H1 (cell line): ENCODE measurements at regions not wholly inside any gene's neighbourhood (a gene's known extent, or its start where the extent isn't known, plus 50 kb on each side); places are given as distances from the start of the nearest gene placed in this dataset.
"Not testable (repeated sequence)": the region's sequence is repeated elsewhere in the genome, so short reads cannot be mapped to it uniquely, and the experiment has no call there.

Experiments
- CTCF ChIA-PET: fragments of 300-600 bp; sonication (Branson Sonifier 250); formaldehyde crosslinking; loops from one replicate; lab custom pipeline; 2021; ENCODE audit not compliant: partially characterized antibody; lab: Charles Lee
- POLR2A ChIA-PET: fragments of 300-600 bp; sonication (Branson Sonifier 250); formaldehyde crosslinking; loops from one replicate; lab custom pipeline; 2021; ENCODE audit warnings: inconsistent platforms; ENCODE audit not compliant: partially characterized antibody; lab: Charles Lee
- DNase-seq, 2 experiments: peaks; one replicate each; pipeline versions ENCODE4 v3.0.0 to v3.0.0-alpha.2; 2010 to 2022; ENCODE audit warnings: low spot score in 2 of 2, low read depth in 1 of 2, mixed read lengths in 1 of 2
- FAIRE-seq: peaks from 2 replicates; lab custom pipeline; 2011; peaks lifted over from hg19 to GRCh38; lab: Jason Lieb, UNC
- H2AFZ ChIP-seq: 2 replicates; pipeline ENCODE4 v1.8.1; 2012; ENCODE audit warnings: low read length, inconsistent platforms
- H2AK5ac ChIP-seq: 2 replicates; pipeline ENCODE4 v1.6.1; 2013; ENCODE audit warnings: low read depth, low read length
- H2BK120ac ChIP-seq: replicated peaks from 2 replicates; pipeline ENCODE3; 2013; ENCODE audit warnings: low read depth, low read length, inconsistent platforms
- H2BK12ac ChIP-seq: 2 replicates; pipeline ENCODE4 v1.6.1; 2013; ENCODE audit warnings: low read depth, low read length
- H2BK15ac ChIP-seq: 2 replicates; pipeline ENCODE4 v1.6.1; 2013; ENCODE audit warnings: low read length
- H2BK20ac ChIP-seq: 2 replicates; pipeline ENCODE4 v1.6.1; 2013; ENCODE audit warnings: low read length
- H2BK5ac ChIP-seq: 2 replicates; pipeline ENCODE4 v1.6.1; 2013; ENCODE audit warnings: low read depth, low read length
- H3K14ac ChIP-seq: 2 replicates; pipeline ENCODE4 v1.6.1; 2013; ENCODE audit warnings: inconsistent platforms; ENCODE audit not compliant: insufficient read length
- H3K18ac ChIP-seq: 2 replicates; pipeline ENCODE4 v1.6.1; 2013; ENCODE audit warnings: low read length; ENCODE audit errors: extremely low read depth
- H3K23ac ChIP-seq: 2 replicates; pipeline ENCODE4 v1.6.1; 2013; ENCODE audit warnings: inconsistent platforms; ENCODE audit not compliant: insufficient read length
- H3K23me2 ChIP-seq: 2 replicates; pipeline ENCODE4 v1.6.1; 2013; ENCODE audit warnings: low read depth, low read length
- H3K27ac ChIP-seq: 2 replicates; pipeline ENCODE4 v1.6.1; 2011; ENCODE audit warnings: low read depth, low read length, inconsistent platforms
- H3K27me3 ChIP-seq, 4 experiments: replicated peaks in 1 of 4; 1 replicate in 1 of 4; 2 replicates in 3 of 4; pipeline versions ENCODE4 v1.6.1 to v1.8.1; 2011 to 2013; ENCODE audit warnings: low read length in 3 of 4, mild to moderate bottlenecking in 3 of 4, inconsistent platforms in 2 of 4, mixed read lengths in 2 of 4, moderate library complexity in 1 of 4; ENCODE audit not compliant: control insufficient read depth in 3 of 4, insufficient read depth in 3 of 4; ENCODE audit errors: extremely low read depth in 1 of 4
- H3K36me3 ChIP-seq, 4 experiments: 2 replicates each; pipeline versions ENCODE4 v1.6.1 to v1.8.1; 2011 to 2013; ENCODE audit warnings: mild to moderate bottlenecking in 4 of 4, low read length in 3 of 4, moderate library complexity in 2 of 4, control low read depth in 1 of 4, inconsistent platforms in 1 of 4; ENCODE audit not compliant: insufficient read depth in 4 of 4, control insufficient read depth in 2 of 4
- H3K4ac ChIP-seq: replicated peaks from 2 replicates; pipeline ENCODE3; 2013; ENCODE audit warnings: low read length, low read depth, mixed read lengths, inconsistent platforms; ENCODE audit not compliant: insufficient read length
- H3K4me1 ChIP-seq, 4 experiments: replicated peaks in 1 of 4; 1 replicate in 1 of 4; 2 replicates in 3 of 4; pipeline versions ENCODE4 v1.6.1 to v1.8.1; 2011 to 2013; ENCODE audit warnings: low read length in 3 of 4, inconsistent platforms in 2 of 4, mixed read lengths in 1 of 4; ENCODE audit not compliant: insufficient read depth in 4 of 4, control insufficient read depth in 3 of 4
- H3K4me2 ChIP-seq, 2 experiments: 2 replicates each; pipeline versions ENCODE4 v1.6.1 to v1.8.1; 2011 to 2013; ENCODE audit warnings: low read depth in 2 of 2, low read length in 2 of 2, control low read depth in 1 of 2, inconsistent platforms in 1 of 2, mild to moderate bottlenecking in 1 of 2; ENCODE audit not compliant: insufficient read depth in 1 of 2
- H3K4me3 ChIP-seq, 4 experiments: fragments of 200-600, 300-600 bp in 1 of 4; sonication (generic), shearing (Covaris generic), sonication (Bioruptor Twin) in 1 of 4; 2 replicates each; pipeline versions ENCODE4 v1.5.1 to v1.8.1; 2011 to 2016; ENCODE audit warnings: low read length in 4 of 4, low read depth in 3 of 4, control low read depth in 2 of 4, inconsistent platforms in 2 of 4, mild to moderate bottlenecking in 2 of 4, mixed read lengths in 1 of 4, moderate library complexity in 1 of 4; ENCODE audit not compliant: insufficient read depth in 2 of 4; ENCODE audit errors: extremely low read depth in 1 of 4
- H3K56ac ChIP-seq: replicated peaks from 2 replicates; pipeline ENCODE3; 2013; ENCODE audit warnings: low read depth, mild to moderate bottlenecking, mixed read lengths, low read length, inconsistent platforms; ENCODE audit not compliant: insufficient read length
- H3K79me1 ChIP-seq: 2 replicates; pipeline ENCODE4 v1.6.1; 2013; ENCODE audit warnings: low read depth, low read length, control low read depth
- H3K79me2 ChIP-seq, 2 experiments: 2 replicates each; pipeline versions ENCODE4 v1.6.1 to v1.8.1; 2012 to 2013; ENCODE audit warnings: low read length in 2 of 2, mild to moderate bottlenecking in 2 of 2, inconsistent platforms in 1 of 2; ENCODE audit not compliant: insufficient read depth in 2 of 2, control insufficient read depth in 1 of 2
- H3K9ac ChIP-seq, 4 experiments: replicated peaks in 1 of 4; 1 replicate in 1 of 4; 2 replicates in 3 of 4; pipeline versions ENCODE4 v1.6.1 to v1.8.1; 2011 to 2013; ENCODE audit warnings: low read depth in 3 of 4, low read length in 3 of 4, control low read depth in 2 of 4, mild to moderate bottlenecking in 2 of 4, moderate library complexity in 2 of 4, inconsistent platforms in 1 of 4; ENCODE audit errors: extremely low read depth in 1 of 4
- H3K9me3 ChIP-seq, 2 experiments: 2 replicates each; pipeline versions ENCODE4 v1.6.1 to v1.8.1; 2012 to 2013; ENCODE audit warnings: mild to moderate bottlenecking in 2 of 2, moderate library complexity in 2 of 2, control low read depth in 1 of 2, inconsistent platforms in 1 of 2, low read depth in 1 of 2, low read length in 1 of 2, mixed read lengths in 1 of 2; ENCODE audit not compliant: insufficient read depth in 2 of 2
- H4K20me1 ChIP-seq, 2 experiments: replicated peaks in 1 of 2; 2 replicates each; pipeline versions ENCODE3 to v1.8.1; 2011 to 2013; ENCODE audit warnings: inconsistent platforms in 2 of 2, low read length in 2 of 2, mild to moderate bottlenecking in 1 of 2; ENCODE audit not compliant: insufficient read depth in 2 of 2, control insufficient read depth in 1 of 2
- H4K5ac ChIP-seq: 2 replicates; pipeline ENCODE4 v1.6.1; 2013; ENCODE audit warnings: low read length, low read depth, mixed read lengths, inconsistent platforms; ENCODE audit not compliant: insufficient read length
- H4K8ac ChIP-seq: 2 replicates; pipeline ENCODE4 v1.8.0; 2013; ENCODE audit warnings: mild to moderate bottlenecking, moderate library complexity, low read length, inconsistent platforms; ENCODE audit not compliant: insufficient read depth; ENCODE audit errors: extremely low read depth
- H4K91ac ChIP-seq: replicated peaks from 2 replicates; pipeline ENCODE3; 2013; ENCODE audit warnings: low read length, mixed read lengths, inconsistent platforms; ENCODE audit not compliant: insufficient read length
- WGBS, 2 experiments: shearing (Covaris generic) in 1 of 2; methylation state at CpG; one replicate each; pipeline versions ENCODE4 v1.1.6 to v1.1.7; 2013 to 2015; ENCODE audit warnings: low lambda C conversion rate in 2 of 2, mixed read lengths in 2 of 2, inconsistent platforms in 1 of 2, low coverage in 1 of 2, missing lambda C conversion rate in 1 of 2; ENCODE audit not compliant: insufficient replicate concordance in 2 of 2, insufficient coverage in 1 of 2, insufficient read length in 1 of 2; ENCODE audit errors: extremely low coverage in 1 of 2, missing lambda C conversion rate in 1 of 2; 5-methylcytosine and 5-hydroxymethylcytosine counted together

DNA sequence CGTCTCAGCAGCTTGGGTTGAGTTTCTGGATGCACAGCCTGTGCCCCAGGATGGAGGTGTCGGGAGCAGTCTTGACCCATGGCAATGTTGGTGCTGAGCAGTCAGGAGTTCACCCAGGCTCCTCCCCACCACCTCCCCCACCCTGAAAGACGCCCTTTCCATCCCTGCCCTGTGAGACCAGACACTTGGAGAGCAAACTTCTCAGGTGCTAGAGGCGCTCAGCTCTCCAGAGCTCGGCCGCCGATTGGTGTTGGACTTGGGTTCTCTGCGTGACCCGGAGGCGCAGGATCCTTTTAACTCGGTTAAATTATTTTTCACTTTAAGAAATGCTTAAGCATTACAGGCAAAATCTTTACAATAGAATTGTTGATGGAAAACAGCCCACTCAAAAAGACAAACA is 101.5 kb downstream of the NPIPB11 start:
- not testable (repeated sequence) for DNase-seq, H3K79me1 ChIP-seq, H2BK15ac ChIP-seq, H2AK5ac ChIP-seq, H4K91ac ChIP-seq, H2AFZ ChIP-seq, H3K56ac ChIP-seq, H3K79me2 ChIP-seq, H2BK120ac ChIP-seq, H3K36me3 ChIP-seq, FAIRE-seq, H3K27me3 ChIP-seq, H3K4me1 ChIP-seq, H3K4me2 ChIP-seq, H4K5ac ChIP-seq, H3K27ac ChIP-seq, H4K20me1 ChIP-seq, H3K9me3 ChIP-seq, H3K9ac ChIP-seq, H3K14ac ChIP-seq, H4K8ac ChIP-seq, H2BK5ac ChIP-seq, H3K4me3 ChIP-seq, H3K18ac ChIP-seq, H2BK20ac ChIP-seq, H3K23me2 ChIP-seq, H2BK12ac ChIP-seq, H3K23ac ChIP-seq, H3K4ac ChIP-seq
- ChIA-PET POLR2A (interaction anchor here (1.0 kb wide), 1 partner anchor 11 kb away, joined by 3 read pairs; no protein-coding TSS in a partner anchor), CTCF (interaction anchor here (1.5 kb wide), 1 partner anchor 11 kb away, joined by 5 read pairs; no protein-coding TSS in a partner anchor)
- 91% methylated on average over 11 of the region's 11 CpGs; no CpG with 5 or more reads in 1 of the 2 experiments for WGBS, 2 experiments
